ENCODE measurements at regions not wholly inside any gene's neighbourhood (a gene's known extent, or its start where the extent isn't known, plus 50 kb on each side); places are given as distances from the start of the nearest gene placed in this dataset.
"Not testable (repeated sequence)": the region's sequence is repeated elsewhere in the genome, so short reads cannot be mapped to it uniquely, and the experiment has no call there.

GRCh38 chr7:49580000-49580399, 193.4 kb upstream of the VWC2 start:
- DNase-seq (ENCODE audit: low read depth, low spot score) = no peak

GRCh38 chr7:49580761-49581160, 192.7 kb upstream of the VWC2 start:
- Histone ChIP-seq H3K27me3 (ENCODE audit: insufficient read depth, insufficient read length) (no peaks in the 10 kb centered on the region), H3K9me3 (ENCODE audit: insufficient read depth, low read length) (no peaks in the 10 kb centered on the region), H3K4me1 (ENCODE audit: insufficient read depth, insufficient read length) (no peaks in the 10 kb centered on the region), H3K4me3 (ENCODE audit: insufficient read length, low read depth) (no peak overlapping the region), H3K36me3 (ENCODE audit: insufficient read depth, insufficient read length, low read length) (no peaks in the 10 kb centered on the region), H3K9ac (ENCODE audit: insufficient read length, low read depth) (no peak overlapping the region)
- TF ChIP-seq SUZ12 (IDR thresholded peaks at IDR 0.05; ENCODE audit: extremely low read depth, insufficient read depth, insufficient read length) = no peak
- no peak for TF ChIP-seq ZNF274 (IDR thresholded peaks at IDR 0.05; ENCODE audit: low read depth, low read length)
- no peak for TF ChIP-seq YY1 (IDR thresholded peaks at IDR 0.05; ENCODE audit: insufficient read depth, insufficient read length)
- no peak for DNase-seq (ENCODE audit: low read depth, low spot score)

More at GRCh38 chr7:49580000-49580399, 193.4 kb upstream of the VWC2 start:
- Histone ChIP-seq H3K27me3 (ENCODE audit: insufficient read depth, insufficient read length) (no peaks in the 10 kb centered on the region), H3K4me1 (ENCODE audit: insufficient read depth, insufficient read length) (no peaks in the 10 kb centered on the region), H3K9ac (ENCODE audit: insufficient read length, low read depth) (no peak overlapping the region), H3K4me3 (ENCODE audit: insufficient read length, low read depth) (no peak overlapping the region), H3K36me3 (ENCODE audit: insufficient read depth, insufficient read length, low read length) (no peaks in the 10 kb centered on the region), H3K9me3 (ENCODE audit: insufficient read depth, low read length) (no peaks in the 10 kb centered on the region)
- no peak for TF ChIP-seq SUZ12 (IDR thresholded peaks at IDR 0.05; ENCODE audit: extremely low read depth, insufficient read depth, insufficient read length)
- TF ChIP-seq ZNF274 (IDR thresholded peaks at IDR 0.05; ENCODE audit: low read depth, low read length) = no peak
- no peak for TF ChIP-seq YY1 (IDR thresholded peaks at IDR 0.05; ENCODE audit: insufficient read depth, insufficient read length)

- TF ChIP-seq SUZ12 (IDR thresholded peaks at IDR 0.05; ENCODE audit: extremely low read depth, insufficient read depth, insufficient read length) = no peak
- no peak for TF ChIP-seq ZNF274 (IDR thresholded peaks at IDR 0.05; ENCODE audit: low read depth, low read length)
- no peak for TF ChIP-seq YY1 (IDR thresholded peaks at IDR 0.05; ENCODE audit: insufficient read depth, insufficient read length)
- Histone ChIP-seq H3K36me3 (ENCODE audit: insufficient read depth, insufficient read length, low read length) (no peaks in the 10 kb centered on the region), H3K9ac (ENCODE audit: insufficient read length, low read depth) (no peak overlapping the region), H3K4me3 (ENCODE audit: insufficient read length, low read depth) (no peak overlapping the region), H3K27me3 (ENCODE audit: insufficient read depth, insufficient read length) (no peaks in the 10 kb centered on the region), H3K4me1 (ENCODE audit: insufficient read depth, insufficient read length) (no peaks in the 10 kb centered on the region), H3K9me3 (ENCODE audit: insufficient read depth, low read length) (no peaks in the 10 kb centered on the region)
- DNase-seq (ENCODE audit: low read depth, low spot score) = no peak
Measured at GRCh38 chr7:49583440-49583839, 190.0 kb upstream of the VWC2 start.

GRCh38 chr7:49596701-49597491, 176.5 kb upstream of the VWC2 start:
- no peaks in the 10 kb centered on the region for H3K9me3 ChIP-seq (ENCODE audit: insufficient read depth, low read length)

GRCh38 chr7:49597805-49598204, 175.6 kb upstream of the VWC2 start:
- H3K9me3 ChIP-seq (ENCODE audit: insufficient read depth, low read length) = no peaks in the 10 kb centered on the region
- no peak overlapping the region for H3K4me3 ChIP-seq (ENCODE audit: insufficient read length, low read depth)
- no peak for TF ChIP-seq YY1 (IDR thresholded peaks at IDR 0.05; ENCODE audit: insufficient read depth, insufficient read length)
- TF ChIP-seq ZNF274 (IDR thresholded peaks at IDR 0.05; ENCODE audit: low read depth, low read length) = no peak
- TF ChIP-seq SUZ12 (IDR thresholded peaks at IDR 0.05; ENCODE audit: extremely low read depth, insufficient read depth, insufficient read length) = no peak
- DNase-seq (ENCODE audit: low read depth, low spot score) = no peak
- no peaks in the 10 kb centered on the region for H3K27me3 ChIP-seq (ENCODE audit: insufficient read depth, insufficient read length)
- no peaks in the 10 kb centered on the region for H3K4me1 ChIP-seq (ENCODE audit: insufficient read depth, insufficient read length)
- H3K36me3 ChIP-seq (ENCODE audit: insufficient read depth, insufficient read length, low read length) = no peaks in the 10 kb centered on the region
- no peak overlapping the region for H3K9ac ChIP-seq (ENCODE audit: insufficient read length, low read depth)

More at GRCh38 chr7:49596701-49597491, 176.5 kb upstream of the VWC2 start:
- no peaks in the 10 kb centered on the region for H3K4me1 ChIP-seq (ENCODE audit: insufficient read depth, insufficient read length)
- H3K36me3 ChIP-seq (ENCODE audit: insufficient read depth, insufficient read length, low read length) = no peaks in the 10 kb centered on the region
- DNase-seq (ENCODE audit: low read depth, low spot score) = no peak
- H3K27me3 ChIP-seq (ENCODE audit: insufficient read depth, insufficient read length) = no peaks in the 10 kb centered on the region
- TF ChIP-seq SUZ12 (IDR thresholded peaks at IDR 0.05; ENCODE audit: extremely low read depth, insufficient read depth, insufficient read length) = no peak
- no peak for TF ChIP-seq YY1 (IDR thresholded peaks at IDR 0.05; ENCODE audit: insufficient read depth, insufficient read length)
- no peak for TF ChIP-seq ZNF274 (IDR thresholded peaks at IDR 0.05; ENCODE audit: low read depth, low read length)
- H3K4me3 ChIP-seq (ENCODE audit: insufficient read length, low read depth) = no peak overlapping the region
- no peak overlapping the region for H3K9ac ChIP-seq (ENCODE audit: insufficient read length, low read depth)

GRCh38 chr7:49611951-49612350, 161.5 kb upstream of the VWC2 start:
- no peak for DNase-seq (ENCODE audit: low read depth, low spot score)
- H3K36me3 ChIP-seq (ENCODE audit: insufficient read depth, insufficient read length, low read length) = no peaks in the 10 kb centered on the region
- H3K27me3 ChIP-seq (ENCODE audit: insufficient read depth, insufficient read length) = no peaks in the 10 kb centered on the region
- H3K4me1 ChIP-seq (ENCODE audit: insufficient read depth, insufficient read length) = no peaks in the 10 kb centered on the region
- TF ChIP-seq SUZ12 (IDR thresholded peaks at IDR 0.05; ENCODE audit: extremely low read depth, insufficient read depth, insufficient read length) (no peak), YY1 (IDR thresholded peaks at IDR 0.05; ENCODE audit: insufficient read depth, insufficient read length) (no peak), ZNF274 (IDR thresholded peaks at IDR 0.05; ENCODE audit: low read depth, low read length) (no peak)
- no peaks in the 10 kb centered on the region for H3K9me3 ChIP-seq (ENCODE audit: insufficient read depth, low read length)
- no peak overlapping the region for H3K9ac ChIP-seq (ENCODE audit: insufficient read length, low read depth)
- H3K4me3 ChIP-seq (ENCODE audit: insufficient read length, low read depth) = no peak overlapping the region

- Histone ChIP-seq H3K9me3 (ENCODE audit: insufficient read depth, low read length) (no peaks in the 10 kb centered on the region), H3K4me3 (ENCODE audit: insufficient read length, low read depth) (no peak overlapping the region), H3K4me1 (ENCODE audit: insufficient read depth, insufficient read length) (no peaks in the 10 kb centered on the region), H3K9ac (ENCODE audit: insufficient read length, low read depth) (no peak overlapping the region), H3K36me3 (ENCODE audit: insufficient read depth, insufficient read length, low read length) (no peaks in the 10 kb centered on the region), H3K27me3 (ENCODE audit: insufficient read depth, insufficient read length) (no peaks in the 10 kb centered on the region)
- no peak for DNase-seq (ENCODE audit: low read depth, low spot score)
- TF ChIP-seq SUZ12 (IDR thresholded peaks at IDR 0.05; ENCODE audit: extremely low read depth, insufficient read depth, insufficient read length) (no peak), ZNF274 (IDR thresholded peaks at IDR 0.05; ENCODE audit: low read depth, low read length) (no peak), YY1 (IDR thresholded peaks at IDR 0.05; ENCODE audit: insufficient read depth, insufficient read length) (no peak)
Measured at GRCh38 chr7:49613759-49614158, 159.7 kb upstream of the VWC2 start.

GRCh38 chr7:49614974-49615373, 158.5 kb upstream of the VWC2 start:
- H3K27me3 ChIP-seq (ENCODE audit: insufficient read depth, insufficient read length); DNase-seq (ENCODE audit: low read depth, low spot score); H3K9ac ChIP-seq (ENCODE audit: insufficient read length, low read depth); H3K36me3 ChIP-seq (ENCODE audit: insufficient read depth, insufficient read length, low read length); H3K4me3 ChIP-seq (ENCODE audit: insufficient read length, low read depth); H3K9me3 ChIP-seq (ENCODE audit: insufficient read depth, low read length); H3K4me1 ChIP-seq (ENCODE audit: insufficient read depth, insufficient read length): not testable (repeated sequence)
